K562 (cell line): ENCODE measurements at regions not wholly inside any gene's neighbourhood (a gene's known extent, or its start where the extent isn't known, plus 50 kb on each side); places are given as distances from the start of the nearest gene placed in this dataset.

Experiments used
- ATAC-seq: fragments of 200-7000 bp; cut with Tn5 transposase; 3 replicates; pipeline ENCODE4 v1.9.1; 2020; ENCODE audit warnings: moderate library complexity
- BruUV-seq: library from RNA; stranded (reverse); fragments of 400-500 nt; replicated peaks from 2 replicates; lab custom pipeline; 2021; lab: Mats Ljungman, UMichigan
- CTCF ChIA-PET: fragments of 300-600 bp; formaldehyde crosslinking; extraction: SDS; loops from one replicate; lab custom pipeline; 2021; ENCODE audit warnings: low intra/inter-chr PET ratio; lab: Yijun Ruan, JAX
- POLR2A ChIA-PET: fragments of 300-600, 350-650 bp; sonication (Branson Sonifier 250); formaldehyde crosslinking; extraction: SDS; loops from one replicate; lab custom pipeline; 2021; ENCODE audit warnings: antibody characterized with exemption, inconsistent platforms; lab: Yijun Ruan, JAX
- DNase-seq, 4 experiments: peaks; one replicate each; pipeline versions ENCODE4 v3.0.0 to v3.0.0-alpha.2; 2011 to 2018; ENCODE audit warnings: low spot score in 3 of 4, mixed read lengths in 3 of 4; ENCODE audit errors: extremely low read depth in 1 of 4
- FAIRE-seq: peaks from 2 replicates; lab custom pipeline; 2011; peaks lifted over from hg19 to GRCh38; lab: Jason Lieb, UNC
- H2AFZ ChIP-seq: 2 replicates; pipeline ENCODE4 v1.6.0; 2011; ENCODE audit warnings: low read depth, low read length, control low read depth, inconsistent platforms
- H3K27ac ChIP-seq: fragments of 200-600 bp; 3 replicates; pipeline ENCODE4 v1.8.0; 2011; ENCODE audit warnings: low read depth, mild to moderate bottlenecking, control low read depth, inconsistent platforms, low read length, moderate library complexity, mixed read lengths; ENCODE audit errors: extremely low read depth
- H3K27me3 ChIP-seq, 2 experiments: fragments of 300-600 bp in 1 of 2; 2 replicates in 1 of 2; 3 replicates in 1 of 2; pipeline versions ENCODE4 v1.6.0 to v1.8.0; 2011; ENCODE audit warnings: inconsistent platforms in 2 of 2, low read length in 2 of 2, mild to moderate bottlenecking in 1 of 2, mixed read lengths in 1 of 2, moderate library complexity in 1 of 2; ENCODE audit not compliant: control insufficient read depth in 2 of 2, insufficient read depth in 2 of 2
- H3K36me3 ChIP-seq: fragments of 300-600 bp; 3 replicates; pipeline ENCODE4 v1.8.0; 2011; ENCODE audit warnings: mild to moderate bottlenecking, low read length, inconsistent platforms; ENCODE audit not compliant: control insufficient read depth, insufficient read depth
- H3K4me1 ChIP-seq, 2 experiments: fragments of 200-600 bp in 1 of 2; replicated peaks in 1 of 2; 2 replicates in 1 of 2; 3 replicates in 1 of 2; pipeline versions ENCODE4 v1.5.1 to v1.8.0; 2011; ENCODE audit warnings: inconsistent platforms in 2 of 2, low read length in 2 of 2, mild to moderate bottlenecking in 1 of 2, mixed read lengths in 1 of 2, moderate library complexity in 1 of 2; ENCODE audit not compliant: control insufficient read depth in 2 of 2, insufficient read depth in 2 of 2
- H3K4me2 ChIP-seq: 2 replicates; pipeline ENCODE4 v1.6.1; 2011; ENCODE audit warnings: low read length, control low read depth, inconsistent platforms, mixed read lengths; ENCODE audit not compliant: insufficient read depth
- H3K4me3 ChIP-seq: fragments of 200-600 bp; sonication (generic), shearing (Covaris generic); 2 replicates; pipeline ENCODE4 v1.5.1; 2016; ENCODE audit warnings: control low read depth, inconsistent platforms
- H3K79me2 ChIP-seq: fragments of 200-600 bp; 3 replicates; pipeline ENCODE4 v1.8.0; 2011; ENCODE audit warnings: low read length, inconsistent platforms; ENCODE audit not compliant: control insufficient read depth, insufficient read depth
- H3K9ac ChIP-seq, 2 experiments: 2 replicates each; pipeline versions ENCODE4 v1.6.0 to v1.6.1; 2011; ENCODE audit warnings: low read depth in 2 of 2, low read length in 2 of 2, control low read depth in 1 of 2, inconsistent platforms in 1 of 2, mild to moderate bottlenecking in 1 of 2, mixed read lengths in 1 of 2; ENCODE audit not compliant: insufficient read depth in 1 of 2
- H3K9me1 ChIP-seq: one replicate; pipeline ENCODE4 v1.6.0; 2011; ENCODE audit warnings: inconsistent platforms, mild to moderate bottlenecking, low read length, moderate library complexity; ENCODE audit not compliant: control insufficient read depth, insufficient read depth
- H3K9me3 ChIP-seq: replicated peaks from 2 replicates; pipeline ENCODE4 v1.5.1; 2011; ENCODE audit warnings: low read depth, low read length, inconsistent platforms; ENCODE audit not compliant: control insufficient read depth, insufficient read depth
- H4K20me1 ChIP-seq: replicated peaks from 2 replicates; pipeline ENCODE4 v1.6.1; 2011; ENCODE audit warnings: low read length, inconsistent platforms, mixed read lengths; ENCODE audit not compliant: control insufficient read depth, insufficient read depth
- BRD4 ChIP-seq: fragments of 200-600 bp; sonication (generic); IDR thresholded peaks from 2 replicates; pipeline ENCODE4 v1.6.1; 2017; ENCODE audit warnings: inconsistent platforms
- CHCHD3 ChIP-seq: fragments of 250-450 bp; sonication (Bioruptor Pico); IDR thresholded peaks from 2 replicates; pipeline ENCODE4 v2.1.2; 2022; ENCODE audit warnings: mild to moderate bottlenecking
- HDAC6 ChIP-seq: IDR thresholded peaks from 2 replicates; pipeline ENCODE4 v1.6.1; 2012; ENCODE audit warnings: low read depth, mild to moderate bottlenecking, control low read depth, inconsistent platforms, low read length, moderate library complexity
- JUN ChIP-seq, 2 experiments: sonication (generic) in 1 of 2; formaldehyde crosslinking in 1 of 2; IDR thresholded peaks; 2 replicates each; pipeline versions ENCODE4 v1.6.1 to v1.8.0; 2012 to 2022; ENCODE audit warnings: borderline replicate concordance in 2 of 2, mild to moderate bottlenecking in 2 of 2, improper control_type of control experiment in 1 of 2, low read depth in 1 of 2, low read length in 1 of 2, missing genetic modification reagents in 1 of 2
- SAFB2 ChIP-seq: fragments of 200-400 bp; formaldehyde crosslinking; IDR thresholded peaks from 2 replicates; pipeline ENCODE4 v1.6.1; 2018; ENCODE audit warnings: borderline replicate concordance, low read length, low read depth, moderate library complexity; ENCODE audit not compliant: severe bottlenecking
- WGBS: fragments of 100-300 bp; shearing (Covaris generic); methylation state at CpG from one replicate; pipeline ENCODE4 v1.1.6; 2016; ENCODE audit warnings: low coverage, mixed read lengths; ENCODE audit not compliant: insufficient coverage; ENCODE audit errors: missing lambda C conversion rate; 5-methylcytosine and 5-hydroxymethylcytosine counted together
- in situ Hi-C: fragments of 300-500 bp; cut with MboI; formaldehyde crosslinking; loops from 4 replicates; pipeline ENCODE4 v1.15.0; 2018; ENCODE audit warnings: inconsistent platforms, mixed read lengths
- intact Hi-C: fragments of 100-400 bp; cut with micrococcal nuclease; formaldehyde crosslinking; loops from 2 replicates; pipeline ENCODE4 v1.14.2; 2022
- TF ChIP-seq, protein P1 (sequence below): fragments of 450-650 bp; formaldehyde crosslinking; IDR thresholded peaks from 2 replicates; pipeline ENCODE4 v1.4.0; 2022; ENCODE audit warnings: missing genetic modification characterization

DNA sequence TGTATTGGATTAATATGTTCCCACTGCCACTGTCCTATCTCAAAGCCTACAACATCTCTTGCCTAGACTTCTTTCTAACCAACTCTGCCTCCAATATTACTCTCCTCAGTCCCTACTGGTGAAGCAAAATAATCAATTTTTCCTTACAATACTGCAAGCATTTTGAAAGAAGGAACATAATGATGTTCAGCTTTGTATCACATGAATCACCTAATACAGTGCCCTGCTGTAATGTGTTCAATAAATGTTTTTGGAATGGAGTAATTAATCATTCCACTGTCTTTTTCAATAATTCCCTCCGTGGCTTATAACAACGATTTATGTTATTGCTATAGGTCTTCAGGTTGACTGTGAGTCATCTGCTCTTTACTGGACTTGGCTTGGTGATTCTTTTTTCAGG, 356.4 kb downstream of the TDRD15 start:
- Histone ChIP-seq H3K9me1 (no peaks in the 10 kb centered on the region), H3K27ac (no peak overlapping the region), H3K79me2 (no peaks in the 10 kb centered on the region), H4K20me1 (no peaks in the 10 kb centered on the region), H3K4me2 (no peak overlapping the region), H3K27me3 (no peaks in the 10 kb centered on the region), H3K36me3 (no peaks in the 10 kb centered on the region), H3K4me3 (no peak overlapping the region), H3K9me3 (no peaks in the 10 kb centered on the region; the same call in 1 of the 2 replicates), H2AFZ (no peak overlapping the region), H3K4me1 (no peaks in the 10 kb centered on the region), H3K9ac (no peak overlapping the region)
- no peak for DNase-seq
- POLR2A ChIA-PET: no interaction called here
- 0% methylated on average over 2 of the region's 2 CpGs for WGBS
- BruUV-seq: no TSS peak
- intact Hi-C loops: no loop called here
- no peak for ATAC-seq
- FAIRE-seq: no peak
- in situ Hi-C loops: no loop called here
- TF ChIP-seq CHCHD3 (CRISPR knock-in tag) (no peak), BRD4 (no peak)
- CTCF ChIA-PET: no interaction called here

DNA sequence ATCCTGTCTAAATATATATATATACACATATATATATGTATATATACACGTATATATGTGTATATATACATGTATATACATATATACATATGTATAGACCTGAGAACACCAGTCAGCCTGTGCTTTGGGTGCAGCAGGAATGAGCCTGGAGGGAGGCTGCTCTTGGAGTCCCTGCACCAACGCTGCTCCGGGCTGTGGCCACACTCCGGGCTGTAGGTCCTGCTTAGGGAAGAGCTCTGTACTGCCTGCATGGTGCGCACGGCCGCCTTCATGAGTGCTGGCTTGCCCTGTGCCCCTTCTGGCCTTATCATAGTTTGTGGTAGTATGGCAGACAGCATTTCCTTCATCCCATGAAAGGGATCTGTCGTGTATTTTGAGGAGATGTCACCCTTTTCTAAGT, 360.9 kb downstream of the TDRD15 start:
- WGBS: 3% methylated on average over 8 of the region's 8 CpGs
- Histone ChIP-seq H3K36me3 (no peaks in the 10 kb centered on the region), H3K4me1 (no peaks in the 10 kb centered on the region), H3K79me2 (no peaks in the 10 kb centered on the region), H3K9me3 (no peaks in the 10 kb centered on the region), H3K9ac (no peak overlapping the region), H4K20me1 (no peaks in the 10 kb centered on the region), H2AFZ (no peak overlapping the region), H3K27ac (no peak overlapping the region), H3K4me2 (no peak overlapping the region), H3K4me3 (no peak overlapping the region), H3K9me1 (no peaks in the 10 kb centered on the region), H3K27me3 (no peaks in the 10 kb centered on the region)
- no peak for ATAC-seq
- intact Hi-C loops: no loop called here
- DNase-seq: no peak
- no TSS peak for BruUV-seq
- FAIRE-seq: no peak
- ChIA-PET CTCF (no interaction called here), POLR2A (interaction anchor here (0.6 kb wide), 1 partner anchor 960 kb away, joined by 3 read pairs; no protein-coding TSS in a partner anchor)
- TF ChIP-seq HDAC6 (no peak), SAFB2 (no peak), JUN (IDR thresholded peaks at IDR 0.05; ENCODE audit: borderline replicate concordance, low read depth, low read length) (no peak), JUN (CRISPR knock-in tag; IDR thresholded peaks at IDR 0.05; ENCODE audit: borderline replicate concordance) (no peak)
- TF ChIP-seq, protein P1, sequence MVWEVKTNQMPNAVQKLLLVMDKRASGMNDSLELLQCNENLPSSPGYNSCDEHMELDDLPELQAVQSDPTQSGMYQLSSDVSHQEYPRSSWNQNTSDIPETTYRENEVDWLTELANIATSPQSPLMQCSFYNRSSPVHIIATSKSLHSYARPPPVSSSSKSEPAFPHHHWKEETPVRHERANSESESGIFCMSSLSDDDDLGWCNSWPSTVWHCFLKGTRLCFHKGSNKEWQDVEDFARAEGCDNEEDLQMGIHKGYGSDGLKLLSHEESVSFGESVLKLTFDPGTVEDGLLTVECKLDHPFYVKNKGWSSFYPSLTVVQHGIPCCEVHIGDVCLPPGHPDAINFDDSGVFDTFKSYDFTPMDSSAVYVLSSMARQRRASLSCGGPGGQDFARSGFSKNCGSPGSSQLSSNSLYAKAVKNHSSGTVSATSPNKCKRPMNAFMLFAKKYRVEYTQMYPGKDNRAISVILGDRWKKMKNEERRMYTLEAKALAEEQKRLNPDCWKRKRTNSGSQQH: no peak
- in situ Hi-C loops: no loop called here
